Caco-2 (cell line): ENCODE measurements at regions not wholly inside any gene's neighbourhood (a gene's known extent, or its start where the extent isn't known, plus 50 kb on each side); places are given as distances from the start of the nearest gene placed in this dataset.

ENCODE experiments used
- BruUV-seq: library from RNA; stranded (reverse); fragments of 400-500 nt; replicated peaks from 2 replicates; lab custom pipeline; 2021; lab: Mats Ljungman, UMichigan
- CTCF ChIA-PET: fragments of 300-600 bp; sonication (Branson Sonifier 250); formaldehyde crosslinking; loops from one replicate; lab custom pipeline; 2022; ENCODE audit warnings: antibody characterized with exemption; lab: Charles Lee
- POLR2A ChIA-PET: fragments of 300-600 bp; sonication (Branson Sonifier 250); formaldehyde crosslinking; loops from one replicate; lab custom pipeline; 2022; ENCODE audit warnings: antibody characterized with exemption; lab: Charles Lee
- DNase-seq, 2 experiments: peaks; one replicate each; pipeline versions ENCODE4 v3.0.0 to v3.0.0-alpha.2; 2020 to 2022
- H3K27me3 ChIP-seq: replicated peaks from 2 replicates; pipeline ENCODE4 v1.6.0; 2011; ENCODE audit warnings: low read length; ENCODE audit not compliant: control insufficient read depth, insufficient read depth
- H3K36me3 ChIP-seq: 2 replicates; pipeline ENCODE4 v1.5.1; 2011; ENCODE audit warnings: low read length; ENCODE audit not compliant: control insufficient read depth, insufficient read depth
- H3K4me1 ChIP-seq: fragments of 250-450 bp; sonication (Bioruptor Pico); 2 replicates; pipeline ENCODE4 v1.5.1; 2020; ENCODE audit warnings: mild to moderate bottlenecking
- H3K4me3 ChIP-seq: 2 replicates; pipeline ENCODE4 v1.5.1; 2011; ENCODE audit warnings: low read depth, mild to moderate bottlenecking, control low read depth, low read length
- H3K9me3 ChIP-seq: fragments of 250-450 bp; sonication (Bioruptor Pico); 2 replicates; pipeline ENCODE4 v1.5.1; 2020; ENCODE audit warnings: mild to moderate bottlenecking, moderate library complexity
- H3K27ac Mint-ChIP-seq: one replicate; pipeline ENCODE4 v1.8.0; 2022; ENCODE audit warnings: mixed read lengths; ENCODE audit not compliant: unreplicated experiment
- H3K27me3 Mint-ChIP-seq: one replicate; pipeline ENCODE4 v1.8.0; 2022; ENCODE audit warnings: mixed read lengths; ENCODE audit not compliant: insufficient read depth, unreplicated experiment
- H3K36me3 Mint-ChIP-seq: one replicate; pipeline ENCODE4 v1.8.0; 2022; ENCODE audit warnings: mild to moderate bottlenecking, mixed read lengths; ENCODE audit not compliant: insufficient read depth, unreplicated experiment
- H3K4me1 Mint-ChIP-seq: one replicate; pipeline ENCODE4 v1.8.0; 2022; ENCODE audit warnings: low read depth, mixed read lengths; ENCODE audit not compliant: unreplicated experiment
- H3K4me3 Mint-ChIP-seq: one replicate; pipeline ENCODE4 v1.8.0; 2022; ENCODE audit warnings: mild to moderate bottlenecking, moderate library complexity, mixed read lengths; ENCODE audit not compliant: unreplicated experiment
- H3K9me3 Mint-ChIP-seq: one replicate; pipeline ENCODE4 v1.8.0; 2022; ENCODE audit warnings: mixed read lengths; ENCODE audit not compliant: unreplicated experiment
- intact Hi-C: fragments of 100-400 bp; cut with micrococcal nuclease; formaldehyde crosslinking; loops from one replicate; pipeline ENCODE4 v1.10.0; 2022; ENCODE audit not compliant: unreplicated experiment
- TF ChIP-seq, protein P1 (sequence below), 2 experiments: fragments of 200-600 bp in 1 of 2; IDR thresholded peaks; 1 replicate in 1 of 2; 2 replicates in 1 of 2; pipeline versions ENCODE4 v1.5.1 to v1.8.0; 2011 to 2022; ENCODE audit warnings: antibody characterized with exemption in 1 of 2, control low read depth in 1 of 2, inconsistent platforms in 1 of 2, low read depth in 1 of 2, low read length in 1 of 2, mild to moderate bottlenecking in 1 of 2, moderate library complexity in 1 of 2; ENCODE audit not compliant: insufficient read depth in 1 of 2, severe bottlenecking in 1 of 2, unreplicated experiment in 1 of 2

DNA sequence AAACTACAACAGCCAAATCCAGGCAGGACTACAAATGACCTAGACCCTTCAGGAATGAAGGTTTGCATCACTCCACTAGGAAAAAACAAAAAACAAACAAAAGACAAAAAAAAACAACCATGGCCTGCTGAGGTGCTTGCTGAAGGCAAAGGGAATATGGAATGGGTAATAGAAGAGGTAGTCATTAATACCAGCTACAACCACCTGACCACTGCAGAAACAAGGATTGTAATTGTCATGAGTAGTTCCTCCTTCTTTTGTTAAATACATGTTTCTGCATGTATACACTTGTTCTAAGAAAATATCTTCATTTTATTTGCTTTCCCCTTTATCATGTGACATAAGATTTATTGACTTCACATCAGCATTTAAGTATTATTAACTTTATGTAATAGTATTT lies 409.8 kb upstream of the GRID2 start:
- ChIA-PET CTCF (no interaction called here), POLR2A (interaction anchor here (0.6 kb wide), 1 partner anchor 35 kb away, joined by 3 read pairs; no protein-coding TSS in a partner anchor)
- Mint-ChIP-seq H3K27ac (no peak overlapping the region), H3K9me3 (no peaks in the 10 kb centered on the region), H3K27me3 (no peaks in the 10 kb centered on the region), H3K36me3 (no peaks in the 10 kb centered on the region), H3K4me1 (no peaks in the 10 kb centered on the region), H3K4me3 (no peak overlapping the region)
- Histone ChIP-seq H3K36me3 (no peaks in the 10 kb centered on the region), H3K27me3 (no peaks in the 10 kb centered on the region), H3K4me1 (no peaks in the 10 kb centered on the region), H3K9me3 (0 out of 2 replicates have a peak, but pooled peaks cover 3% of the 10 kb centered on the region), H3K4me3 (no peak overlapping the region)
- no peak for DNase-seq
- intact Hi-C loops, result no loop called here
- TF ChIP-seq, protein P1, sequence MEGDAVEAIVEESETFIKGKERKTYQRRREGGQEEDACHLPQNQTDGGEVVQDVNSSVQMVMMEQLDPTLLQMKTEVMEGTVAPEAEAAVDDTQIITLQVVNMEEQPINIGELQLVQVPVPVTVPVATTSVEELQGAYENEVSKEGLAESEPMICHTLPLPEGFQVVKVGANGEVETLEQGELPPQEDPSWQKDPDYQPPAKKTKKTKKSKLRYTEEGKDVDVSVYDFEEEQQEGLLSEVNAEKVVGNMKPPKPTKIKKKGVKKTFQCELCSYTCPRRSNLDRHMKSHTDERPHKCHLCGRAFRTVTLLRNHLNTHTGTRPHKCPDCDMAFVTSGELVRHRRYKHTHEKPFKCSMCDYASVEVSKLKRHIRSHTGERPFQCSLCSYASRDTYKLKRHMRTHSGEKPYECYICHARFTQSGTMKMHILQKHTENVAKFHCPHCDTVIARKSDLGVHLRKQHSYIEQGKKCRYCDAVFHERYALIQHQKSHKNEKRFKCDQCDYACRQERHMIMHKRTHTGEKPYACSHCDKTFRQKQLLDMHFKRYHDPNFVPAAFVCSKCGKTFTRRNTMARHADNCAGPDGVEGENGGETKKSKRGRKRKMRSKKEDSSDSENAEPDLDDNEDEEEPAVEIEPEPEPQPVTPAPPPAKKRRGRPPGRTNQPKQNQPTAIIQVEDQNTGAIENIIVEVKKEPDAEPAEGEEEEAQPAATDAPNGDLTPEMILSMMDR (IDR thresholded peaks at IDR 0.05; ENCODE audit: insufficient read depth in 1 of 2, low read depth in 1 of 2, low read length in 1 of 2, severe bottlenecking in 1 of 2, unreplicated experiment in 1 of 2), result no peak
- no TSS peak for BruUV-seq

DNA sequence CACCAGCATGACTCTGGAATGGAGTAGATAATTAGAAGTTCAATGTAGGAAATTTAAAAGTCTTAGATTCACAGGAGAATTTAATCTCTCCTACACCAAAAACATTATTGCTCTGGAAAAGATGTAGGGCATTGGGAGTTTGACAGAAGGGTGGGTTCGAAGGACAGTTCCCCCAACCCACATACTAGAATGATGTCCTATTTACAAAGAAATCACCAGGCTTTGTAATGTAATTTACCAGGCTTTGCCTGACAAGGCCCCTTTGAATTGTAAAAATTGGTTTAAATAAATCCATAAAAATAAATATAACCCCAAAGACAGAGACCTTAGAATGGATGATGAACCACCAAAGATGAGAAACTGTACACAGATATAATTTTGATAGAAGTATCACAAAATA lies 399.2 kb upstream of the GRID2 start:
- Histone ChIP-seq H3K4me3 (no peak overlapping the region), H3K27me3 (no peaks in the 10 kb centered on the region), H3K9me3 (no peaks in the 10 kb centered on the region), H3K36me3 (no peaks in the 10 kb centered on the region), H3K4me1 (no peaks in the 10 kb centered on the region)
- DNase-seq, result no peak
- Mint-ChIP-seq H3K36me3 (no peaks in the 10 kb centered on the region), H3K27ac (no peak overlapping the region), H3K4me3 (no peak overlapping the region), H3K4me1 (no peaks in the 10 kb centered on the region), H3K9me3 (no peaks in the 10 kb centered on the region), H3K27me3 (no peaks in the 10 kb centered on the region)
- ChIA-PET POLR2A (no interaction called here), CTCF (no interaction called here)
- intact Hi-C loops, result no loop called here
- TF ChIP-seq, protein P1 (IDR thresholded peaks at IDR 0.05; ENCODE audit: insufficient read depth in 1 of 2, low read depth in 1 of 2, low read length in 1 of 2, severe bottlenecking in 1 of 2, unreplicated experiment in 1 of 2), result no peak
- no TSS peak for BruUV-seq

DNA sequence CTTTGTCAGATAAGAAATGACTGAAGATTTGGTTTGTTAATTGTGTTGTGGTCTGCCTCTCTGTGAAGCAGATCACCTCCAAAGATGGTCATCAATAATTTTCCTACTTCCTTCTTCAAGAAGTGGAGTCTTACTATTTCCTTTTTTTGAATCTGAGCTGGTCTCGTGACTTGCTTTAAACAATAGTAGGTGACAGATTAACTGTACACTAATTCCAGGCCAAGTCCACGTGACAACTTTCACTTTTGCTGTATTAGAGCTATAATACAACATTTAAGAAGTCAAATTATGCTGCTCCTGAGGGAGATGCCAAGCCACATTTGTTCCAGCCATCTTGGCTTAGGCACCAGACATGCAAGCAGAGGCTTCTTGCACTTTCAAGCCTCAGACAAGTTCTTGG lies 393.8 kb upstream of the GRID2 start:
- Mint-ChIP-seq H3K4me3 (no peak overlapping the region), H3K4me1 (no peaks in the 10 kb centered on the region), H3K27ac (no peak overlapping the region), H3K9me3 (no peaks in the 10 kb centered on the region), H3K27me3 (no peaks in the 10 kb centered on the region), H3K36me3 (no peaks in the 10 kb centered on the region)
- Histone ChIP-seq H3K4me1 (no peaks in the 10 kb centered on the region), H3K27me3 (no peaks in the 10 kb centered on the region), H3K4me3 (no peak overlapping the region), H3K9me3 (no peaks in the 10 kb centered on the region), H3K36me3 (no peaks in the 10 kb centered on the region)
- POLR2A ChIA-PET, result no interaction called here
- DNase-seq, result no peak
- no TSS peak for BruUV-seq
- TF ChIP-seq, protein P1 (IDR thresholded peaks at IDR 0.05; ENCODE audit: insufficient read depth in 1 of 2, low read depth in 1 of 2, low read length in 1 of 2, severe bottlenecking in 1 of 2, unreplicated experiment in 1 of 2), result no peak
- intact Hi-C loops, result no loop called here
- CTCF ChIA-PET, result no interaction called here
